Stimulated activated CD8-positive, alpha-beta memory T cell treated with anti-CD3 and anti-CD28 coated beads, Interleukin-7, amount 100 ng/mL, for 48 hours (primary cell): ENCODE measurements at regions not wholly inside any gene's neighbourhood (a gene's known extent, or its start where the extent isn't known, plus 50 kb on each side); places are given as distances from the start of the nearest gene placed in this dataset.

ENCODE experiments used
- DNase-seq, 2 donors: peaks; one replicate each; pipeline ENCODE4 v3.0.0-alpha.2; 2020; ENCODE audit warnings: low read depth in 1 of 2; ENCODE audit errors: extremely low read depth in 1 of 2

- DNase-seq = no peak
Measured at GRCh38 chr3:10583798-10584708, 78.7 kb upstream of the ATP2B2 start.

GRCh38 chr3:10585945-10586344 lies 80.6 kb upstream of the ATP2B2 start:
- DNase-seq = no peak

GRCh38 chr3:10594915-10595314 lies 89.5 kb upstream of the ATP2B2 start:
- peak in 1 of 2 donors; percentile 2 for DNase-seq

- DNase-seq = no peak
Measured at GRCh38 chr3:10596746-10597448, 91.5 kb upstream of the ATP2B2 start.

- no peak for DNase-seq
Measured at GRCh38 chr3:10597733-10598132, 92.3 kb upstream of the ATP2B2 start.

DNA sequence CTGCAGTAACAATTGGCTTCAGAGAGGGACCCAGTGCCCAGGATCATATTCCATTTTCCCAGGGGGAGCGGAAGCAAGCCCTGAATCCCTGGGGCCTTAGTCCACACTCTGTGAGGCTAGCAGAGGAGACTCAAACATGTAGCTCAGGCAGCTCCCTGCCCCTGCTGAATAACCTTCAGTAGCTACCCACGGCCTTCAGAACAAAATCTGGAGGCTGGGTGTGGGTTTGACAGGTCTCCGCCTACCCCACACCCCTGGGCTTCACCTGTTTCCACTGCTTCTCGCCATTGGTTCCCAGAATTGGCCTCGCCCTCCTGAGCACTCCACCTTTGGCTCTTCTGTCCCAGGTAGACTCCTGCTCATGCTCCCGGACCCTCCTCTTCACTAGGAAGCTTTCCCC lies 93.6 kb upstream of the ATP2B2 start:
- no peak for DNase-seq

- DNase-seq = no peak
Measured at GRCh38 chr3:10599444-10599843, 94.1 kb upstream of the ATP2B2 start.

- DNase-seq = no peak
Measured at GRCh38 chr3:10600296-10600714, 94.9 kb upstream of the ATP2B2 start.

GRCh38 chr3:10600726-10601125 lies 95.3 kb upstream of the ATP2B2 start:
- no peak for DNase-seq

DNA sequence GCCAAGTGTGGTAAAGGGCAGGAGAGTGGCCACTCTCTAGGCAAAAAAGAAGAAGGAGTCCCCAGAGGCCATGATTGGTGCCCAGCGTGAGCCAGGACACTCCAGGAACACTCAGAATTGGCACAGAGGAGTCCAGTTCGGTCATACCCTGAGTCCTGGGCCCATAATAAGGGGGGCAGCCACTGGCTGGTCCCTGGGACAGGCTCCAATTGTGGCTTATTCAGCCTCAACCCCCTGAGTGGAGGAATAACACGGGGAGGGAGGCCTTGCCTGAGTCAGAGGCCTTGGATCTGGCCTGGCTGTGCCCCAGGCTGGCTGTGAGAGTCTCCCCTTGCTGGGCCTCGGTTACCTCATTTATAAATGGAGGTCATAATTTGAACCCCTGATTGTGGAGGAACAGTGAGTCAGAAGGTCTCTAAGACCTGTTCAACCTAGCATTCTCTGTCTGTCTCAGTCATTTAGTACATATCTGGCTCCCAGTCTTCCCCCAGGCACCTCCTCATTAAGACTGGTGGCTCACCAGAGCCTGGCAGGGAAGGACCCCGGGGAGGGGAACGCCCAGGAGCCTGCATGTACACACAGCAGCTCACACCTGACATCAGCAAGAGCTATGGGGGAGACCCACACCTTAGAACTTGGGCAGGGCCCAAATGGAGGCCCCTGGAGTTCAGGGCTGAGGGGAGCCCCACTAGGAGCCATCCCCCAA lies 95.9 kb upstream of the ATP2B2 start:
- no peak for DNase-seq

DNA sequence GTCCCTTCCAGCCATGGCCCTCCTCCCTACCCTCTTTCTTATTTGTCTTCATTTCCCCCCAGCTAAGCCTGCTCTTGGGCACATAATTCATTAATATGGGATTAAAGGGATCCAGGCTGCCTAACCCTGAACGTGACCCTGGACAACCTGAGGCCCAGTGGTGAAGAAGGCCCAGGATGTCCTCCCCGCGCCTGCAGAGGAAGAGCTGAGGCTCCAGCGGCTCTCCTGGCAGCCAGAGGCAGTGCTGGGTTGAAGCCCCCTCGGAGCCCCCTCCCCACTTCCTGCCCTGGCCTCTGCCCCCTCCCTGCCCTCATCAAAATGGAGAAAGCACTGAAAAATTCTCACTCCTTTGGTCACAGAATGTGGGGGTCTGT lies 96.5 kb upstream of the ATP2B2 start:
- no peak for DNase-seq

GRCh38 chr3:10602271-10602670 lies 96.9 kb upstream of the ATP2B2 start:
- DNase-seq = no peak

DNA sequence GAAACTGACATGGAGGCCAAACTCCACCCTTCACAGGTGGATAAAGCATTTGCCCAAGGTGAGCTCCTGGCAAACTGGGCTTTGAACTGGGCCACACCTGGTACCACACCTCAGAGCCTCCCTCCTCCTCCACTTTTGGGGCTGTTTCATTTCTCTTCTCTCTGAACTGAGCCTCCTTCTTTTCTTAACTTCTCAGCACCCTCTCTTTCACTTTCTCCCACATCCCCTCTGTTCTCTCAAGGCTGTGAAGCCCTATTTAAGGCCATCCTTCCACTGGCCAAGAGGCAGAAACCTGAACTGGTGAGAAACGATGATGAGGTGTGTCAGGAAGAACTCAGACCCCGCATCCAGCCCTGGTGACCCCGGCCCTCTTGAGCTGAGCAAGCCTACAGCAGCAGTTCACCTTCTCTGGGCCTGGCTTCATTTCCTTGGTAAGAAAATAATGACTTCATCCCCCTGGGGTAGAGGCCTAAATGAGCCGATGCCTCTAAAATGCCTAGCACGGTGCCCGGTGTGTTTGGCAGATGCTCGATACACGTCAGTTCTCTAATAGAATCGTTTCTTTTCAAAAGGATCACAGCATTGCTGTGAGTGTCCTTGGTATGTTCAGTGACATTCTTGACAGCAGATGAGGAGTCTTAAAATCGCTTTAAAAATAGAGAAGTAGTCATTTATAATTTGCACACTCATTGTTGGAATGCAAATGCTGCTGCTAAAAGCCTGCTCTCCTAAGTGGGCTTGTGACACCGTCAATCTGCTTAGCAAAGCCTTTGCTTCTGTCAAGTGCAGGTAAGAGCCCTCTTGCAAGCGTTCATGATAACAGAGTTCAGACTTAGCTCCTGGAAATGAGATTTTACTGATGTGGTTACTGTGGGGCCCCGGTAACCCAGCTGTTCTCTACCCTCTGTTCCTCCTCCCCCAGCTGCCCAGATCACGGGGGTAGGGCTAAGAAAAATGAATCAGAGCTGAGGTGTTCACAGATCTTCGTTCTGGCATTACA lies 97.7 kb upstream of the ATP2B2 start:
- peak; percentile 11 to 42 for DNase-seq

GRCh38 chr3:10609134-10609533 lies 103.7 kb upstream of the ATP2B2 start:
- no peak for DNase-seq

GRCh38 chr3:10614168-10614567 lies 108.8 kb upstream of the ATP2B2 start:
- no peak for DNase-seq

GRCh38 chr3:10615715-10616114 lies 110.3 kb upstream of the ATP2B2 start:
- no peak for DNase-seq

- DNase-seq = no peak
Measured at GRCh38 chr3:10616321-10616720, 110.9 kb upstream of the ATP2B2 start.

GRCh38 chr3:10619989-10620832 lies 114.8 kb upstream of the ATP2B2 start:
- DNase-seq = no peak

- DNase-seq = no peak
Measured at GRCh38 chr3:10620833-10621082, 115.4 kb upstream of the ATP2B2 start.
